ENCODE measurements at regions not wholly inside any gene's neighbourhood (a gene's known extent, or its start where the extent isn't known, plus 50 kb on each side); places are given as distances from the start of the nearest gene placed in this dataset.

GRCh38 chr3:182450942-182451787, 342.1 kb upstream of the ATP11B start:
- no peak overlapping the region for H3K4me3 Mint-ChIP-seq
- ATAC-seq, result peak; percentile 31
- H3K36me3 Mint-ChIP-seq, result no peaks in the 10 kb centered on the region
- H3K4me1 Mint-ChIP-seq, result no peaks in the 10 kb centered on the region
- H3K9me3 Mint-ChIP-seq, result peaks cover 3% of the 10 kb centered on the region
- H3K27ac Mint-ChIP-seq, result no peak overlapping the region
- no peaks in the 10 kb centered on the region for H3K27me3 Mint-ChIP-seq

GRCh38 chr3:182451871-182452270, 341.4 kb upstream of the ATP11B start:
- ATAC-seq, result no peak
- Mint-ChIP-seq H3K4me1 (no peaks in the 10 kb centered on the region), H3K27ac (no peak overlapping the region), H3K4me3 (no peak overlapping the region), H3K9me3 (peaks cover 3% of the 10 kb centered on the region), H3K27me3 (no peaks in the 10 kb centered on the region), H3K36me3 (no peaks in the 10 kb centered on the region)

GRCh38 chr3:182455011-182455410, 338.3 kb upstream of the ATP11B start:
- Mint-ChIP-seq H3K4me1 (no peaks in the 10 kb centered on the region), H3K27ac (no peak overlapping the region)

GRCh38 chr3:182460303-182460702, 333.0 kb upstream of the ATP11B start:
- Mint-ChIP-seq H3K4me1 (no peaks in the 10 kb centered on the region), H3K36me3 (no peaks in the 10 kb centered on the region), H3K27me3 (no peaks in the 10 kb centered on the region), H3K27ac (no peak overlapping the region), H3K4me3 (no peak overlapping the region), H3K9me3 (peaks cover 11% of the 10 kb centered on the region)
- ATAC-seq, result no peak

More at GRCh38 chr3:182455011-182455410, 338.3 kb upstream of the ATP11B start:
- Mint-ChIP-seq H3K9me3 (peaks cover 3% of the 10 kb centered on the region), H3K36me3 (no peaks in the 10 kb centered on the region), H3K4me3 (no peak overlapping the region), H3K27me3 (no peaks in the 10 kb centered on the region)
- no peak for ATAC-seq

GRCh38 chr3:182462152-182462551, 331.2 kb upstream of the ATP11B start:
- Mint-ChIP-seq H3K4me3 (no peak overlapping the region), H3K36me3 (no peaks in the 10 kb centered on the region), H3K27me3 (no peaks in the 10 kb centered on the region), H3K4me1 (no peaks in the 10 kb centered on the region), H3K9me3 (peaks cover 8% of the 10 kb centered on the region), H3K27ac (no peak overlapping the region)
- ATAC-seq, result no peak

GRCh38 chr3:182464513-182465145, 328.7 kb upstream of the ATP11B start:
- Mint-ChIP-seq H3K4me3 (no peak overlapping the region), H3K27ac (no peak overlapping the region), H3K9me3 (peaks cover 8% of the 10 kb centered on the region), H3K27me3 (no peaks in the 10 kb centered on the region), H3K4me1 (no peaks in the 10 kb centered on the region), H3K36me3 (no peaks in the 10 kb centered on the region)
- no peak for ATAC-seq

- no peak overlapping the region for H3K4me3 Mint-ChIP-seq
- no peaks in the 10 kb centered on the region for H3K4me1 Mint-ChIP-seq
- peaks cover 8% of the 10 kb centered on the region for H3K9me3 Mint-ChIP-seq
- ATAC-seq, result no peak
- no peaks in the 10 kb centered on the region for H3K27me3 Mint-ChIP-seq
- no peak overlapping the region for H3K27ac Mint-ChIP-seq
- no peaks in the 10 kb centered on the region for H3K36me3 Mint-ChIP-seq
Observed at GRCh38 chr3:182465301-182466185, 327.8 kb upstream of the ATP11B start.

- Mint-ChIP-seq H3K27me3 (no peaks in the 10 kb centered on the region), H3K36me3 (no peaks in the 10 kb centered on the region), H3K27ac (no peak overlapping the region), H3K9me3 (no peaks in the 10 kb centered on the region), H3K4me1 (no peaks in the 10 kb centered on the region), H3K4me3 (no peak overlapping the region)
- ATAC-seq, result no peak
Observed at GRCh38 chr3:182469086-182469485, 324.2 kb upstream of the ATP11B start.

- Mint-ChIP-seq H3K36me3 (no peaks in the 10 kb centered on the region), H3K9me3 (no peaks in the 10 kb centered on the region), H3K27ac (no peak overlapping the region), H3K4me3 (no peak overlapping the region), H3K27me3 (no peaks in the 10 kb centered on the region), H3K4me1 (no peaks in the 10 kb centered on the region)
- no peak for ATAC-seq
Observed at GRCh38 chr3:182470187-182470586, 323.1 kb upstream of the ATP11B start.

- Mint-ChIP-seq H3K36me3 (no peaks in the 10 kb centered on the region), H3K27me3 (no peaks in the 10 kb centered on the region), H3K4me3 (no peak overlapping the region), H3K4me1 (no peaks in the 10 kb centered on the region), H3K9me3 (no peaks in the 10 kb centered on the region), H3K27ac (no peak overlapping the region)
- ATAC-seq, result no peak
Observed at GRCh38 chr3:182473191-182473710, 320.1 kb upstream of the ATP11B start.

GRCh38 chr3:182478369-182478768, 314.9 kb upstream of the ATP11B start:
- no peak for ATAC-seq
- Mint-ChIP-seq H3K4me1 (no peaks in the 10 kb centered on the region), H3K36me3 (no peaks in the 10 kb centered on the region), H3K27me3 (no peaks in the 10 kb centered on the region), H3K4me3 (no peak overlapping the region), H3K27ac (no peak overlapping the region), H3K9me3 (no peaks in the 10 kb centered on the region)

GRCh38 chr3:182479419-182480336, 313.6 kb upstream of the ATP11B start:
- H3K27ac Mint-ChIP-seq, result no peak overlapping the region
- H3K9me3 Mint-ChIP-seq, result no peaks in the 10 kb centered on the region
- no peak overlapping the region for H3K4me3 Mint-ChIP-seq
- no peaks in the 10 kb centered on the region for H3K36me3 Mint-ChIP-seq
- H3K27me3 Mint-ChIP-seq, result no peaks in the 10 kb centered on the region
- no peaks in the 10 kb centered on the region for H3K4me1 Mint-ChIP-seq
- no peak for ATAC-seq

- no peaks in the 10 kb centered on the region for H3K36me3 Mint-ChIP-seq
Observed at GRCh38 chr3:182482705-182483104, 310.6 kb upstream of the ATP11B start.

GRCh38 chr3:182484682-182485081, 308.6 kb upstream of the ATP11B start:
- no peak overlapping the region for H3K27ac Mint-ChIP-seq
- H3K4me1 Mint-ChIP-seq, result no peaks in the 10 kb centered on the region
- ATAC-seq, result no peak
- H3K27me3 Mint-ChIP-seq, result no peaks in the 10 kb centered on the region
- no peaks in the 10 kb centered on the region for H3K36me3 Mint-ChIP-seq
- no peaks in the 10 kb centered on the region for H3K9me3 Mint-ChIP-seq
- no peak overlapping the region for H3K4me3 Mint-ChIP-seq

More at GRCh38 chr3:182482705-182483104, 310.6 kb upstream of the ATP11B start:
- H3K9me3 Mint-ChIP-seq, result no peaks in the 10 kb centered on the region
- ATAC-seq, result no peak
- no peaks in the 10 kb centered on the region for H3K27me3 Mint-ChIP-seq
- no peaks in the 10 kb centered on the region for H3K4me1 Mint-ChIP-seq
- H3K27ac Mint-ChIP-seq, result no peak overlapping the region
- no peak overlapping the region for H3K4me3 Mint-ChIP-seq

All from stimulated activated memory B cell treated with anti-CD40 and anti-IgM and Interleukin-4, amounts not matched to agents 10 μg/mL and 1 μg/mL and 100 μg/mL, for 72 hours (primary cell).